GM21723 (cell line): ENCODE measurements at regions not wholly inside any gene's neighbourhood (a gene's known extent, or its start where the extent isn't known, plus 50 kb on each side); places are given as distances from the start of the nearest gene placed in this dataset.
"Not testable (repeated sequence)": the region's sequence is repeated elsewhere in the genome, so short reads cannot be mapped to it uniquely, and the experiment has no call there.

Source experiments
- ATAC-seq: cut with Tn5 transposase; IDR thresholded peaks from one replicate; pipeline ENCODE4 v1.9.1; 2021; ENCODE audit warnings: mild to moderate bottlenecking, moderate library complexity; ENCODE audit not compliant: unreplicated experiment

- ATAC-seq, result no peak
These were observed 61.4 kb upstream of the E2F3 start for GRCh38 chr6:20340068-20340848.

GRCh38 chr6:20341096-20341495, 60.6 kb upstream of the E2F3 start:
- ATAC-seq, result no peak

GRCh38 chr6:20341564-20341963, 60.1 kb upstream of the E2F3 start:
- ATAC-seq, result no peak

- not testable (repeated sequence) for ATAC-seq
These were observed 54.7 kb upstream of the E2F3 start for GRCh38 chr6:20346948-20347347.

GRCh38 chr6:20348041-20348440, 53.6 kb upstream of the E2F3 start:
- ATAC-seq, result no peak

GRCh38 chr6:20349225-20349624, 52.5 kb upstream of the E2F3 start:
- ATAC-seq, result no peak

- no peak for ATAC-seq
These were observed 51.5 kb upstream of the E2F3 start for GRCh38 chr6:20350215-20350614.

GRCh38 chr6:20351534-20351933, 50.1 kb upstream of the E2F3 start:
- no peak for ATAC-seq
